IMR-90 (cell line): ENCODE measurements at regions not wholly inside any gene's neighbourhood (a gene's known extent, or its start where the extent isn't known, plus 50 kb on each side); places are given as distances from the start of the nearest gene placed in this dataset.
A peak's percentile ranks its signal among the peaks of the same experiment; 100 is the strongest.

Source experiments
- CEBPB ChIP-seq: IDR thresholded peaks from 2 replicates; pipeline ENCODE4 v1.6.1; 2012; ENCODE audit warnings: low read depth, low read length, improper control_type of control experiment
- CTCF ChIP-seq: conservative IDR thresholded peaks from 2 replicates; pipeline ENCODE4 v1.5.1; 2012; ENCODE audit warnings: mild to moderate bottlenecking, low read depth, low read length, improper control_type of control experiment
- POLR2A ChIP-seq: IDR thresholded peaks from 2 replicates; pipeline ENCODE4 v1.6.1; 2012; ENCODE audit warnings: mild to moderate bottlenecking, low read depth, low read length
- RAD21 ChIP-seq: IDR thresholded peaks from 2 replicates; pipeline ENCODE4 v1.6.1; 2012; ENCODE audit warnings: low read length, improper control_type of control experiment
- USF2 ChIP-seq: fragments of 150-350 bp; IDR thresholded peaks from 2 replicates; pipeline ENCODE4 v1.6.1; 2017; ENCODE audit warnings: mild to moderate bottlenecking, antibody characterized with exemption, low read length, low read depth

GRCh38 chr12:89140141-89140540 lies 212.2 kb downstream of the DUSP6 start:
- no peak for TF ChIP-seq USF2
- TF ChIP-seq CTCF: no peak
- no peak for TF ChIP-seq RAD21
- TF ChIP-seq POLR2A: no peak
- peak; percentile 36; the same call in 1 of the 2 replicates for TF ChIP-seq CEBPB
